ENCODE measurements at regions not wholly inside any gene's neighbourhood (a gene's known extent, or its start where the extent isn't known, plus 50 kb on each side); places are given as distances from the start of the nearest gene placed in this dataset.

GRCh38 chr3:127428344-127428997 is 140.6 kb upstream of the PRR20G start:
- TF ChIP-seq CTCF (IDR thresholded peaks at IDR 0.05): no peak
- H3K9me3 ChIP-seq: no peaks in the 10 kb centered on the region
- peaks cover 4 to 84% (median 77%) of the 10 kb centered on the region in 7 donors for H3K27me3 ChIP-seq
- 79 to 81% methylated on average over 2 of the region's 2 CpGs for WGBS, 2 donors
- DNase-seq (no peak), ATAC-seq (no peak)
- H3K36me3 ChIP-seq: no peaks in the 10 kb centered on the region
- no peaks in the 10 kb centered on the region for H3K4me1 ChIP-seq
- intact Hi-C loops (cut with DNase I): no loop called here
- H3K27ac ChIP-seq: no peak overlapping the region
- H3K4me3 ChIP-seq: no peak overlapping the region

GRCh38 chr3:127427666-127428065 is 139.8 kb upstream of the PRR20G start:
- no peak overlapping the region for H3K27ac ChIP-seq
- no peak overlapping the region for H3K4me3 ChIP-seq
- H3K4me1 ChIP-seq: no peaks in the 10 kb centered on the region
- ATAC-seq: no peak
- no peak for DNase-seq
- TF ChIP-seq CTCF (IDR thresholded peaks at IDR 0.05): no peak
- H3K36me3 ChIP-seq: no peaks in the 10 kb centered on the region
- peaks cover 4 to 90% (median 85%) of the 10 kb centered on the region in 7 donors for H3K27me3 ChIP-seq
- 73% methylated on average over 8 of the region's 8 CpGs for WGBS, 2 donors
- intact Hi-C loops (cut with DNase I): no loop called here
- no peaks in the 10 kb centered on the region for H3K9me3 ChIP-seq

GRCh38 chr3:127427156-127427555 is 139.3 kb upstream of the PRR20G start:
- intact Hi-C loops (cut with DNase I): no loop called here
- Histone ChIP-seq H3K4me3 (no peak overlapping the region), H3K4me1 (no peaks in the 10 kb centered on the region), H3K9me3 (no peaks in the 10 kb centered on the region), H3K27me3 (peaks cover 4 to 92% (median 90%) of the 10 kb centered on the region in 7 donors), H3K27ac (no peak overlapping the region), H3K36me3 (no peaks in the 10 kb centered on the region)
- no peak for DNase-seq
- WGBS, 2 donors: 64 to 70% methylated on average over 6 of the region's 6 CpGs
- TF ChIP-seq CTCF (IDR thresholded peaks at IDR 0.05): no peak
- ATAC-seq: no peak

- Histone ChIP-seq H3K9me3 (no peaks in the 10 kb centered on the region), H3K4me1 (no peaks in the 10 kb centered on the region), H3K36me3 (no peaks in the 10 kb centered on the region), H3K27ac (no peak overlapping the region), H3K27me3 (peaks cover 4 to 95% (median 88%) of the 10 kb centered on the region in 7 donors), H3K4me3 (no peak overlapping the region)
- 26 to 27% methylated on average over 18 of the region's 18 CpGs for WGBS, 2 donors
- ATAC-seq: no peak
- no peak for DNase-seq
- intact Hi-C loops (cut with DNase I): no loop called here
- no peak for TF ChIP-seq CTCF (IDR thresholded peaks at IDR 0.05)
Measured at GRCh38 chr3:127426444-127427153, 138.8 kb upstream of the PRR20G start.
